Erythroblast (primary cell): ENCODE measurements at regions not wholly inside any gene's neighbourhood (a gene's known extent, or its start where the extent isn't known, plus 50 kb on each side); places are given as distances from the start of the nearest gene placed in this dataset.

Source experiments
- GATA1 ChIP-seq: IDR thresholded peaks from 2 replicates; pipeline ENCODE4 v1.6.1; 2011; ENCODE audit warnings: low read depth, mild to moderate bottlenecking, control low read depth, low read length, moderate library complexity
- POLR2A ChIP-seq: IDR thresholded peaks from 2 replicates; pipeline ENCODE4 v1.6.1; 2011; ENCODE audit warnings: mild to moderate bottlenecking, low read length

GRCh38 chr17:71777048-71777640, 343.7 kb upstream of the SOX9 start:
- TF ChIP-seq POLR2A: no peak
- TF ChIP-seq GATA1: no peak
